OCI-LY1 (cell line): ENCODE measurements at regions not wholly inside any gene's neighbourhood (a gene's known extent, or its start where the extent isn't known, plus 50 kb on each side); places are given as distances from the start of the nearest gene placed in this dataset.

Experiments used
- CTCF ChIP-seq: fragments of 200-600 bp; sonication (generic), shearing (Covaris generic); IDR thresholded peaks from 2 replicates; pipeline ENCODE4 v1.5.1; 2017; ENCODE audit warnings: mild to moderate bottlenecking, antibody characterized with exemption, low read length, moderate library complexity, mixed read lengths
- EZH2 ChIP-seq: fragments of 200-600 bp; sonication (generic), shearing (Covaris generic); IDR thresholded peaks from 2 replicates; pipeline ENCODE4 v1.8.0; 2017; ENCODE audit warnings: borderline replicate concordance, mixed run types, mild to moderate bottlenecking, antibody characterized with exemption, low read length, moderate library complexity, mixed read lengths

- TF ChIP-seq CTCF (no peak), EZH2 (no peak)
These were observed 861.5 kb upstream of the ZWINT start for GRCh38 chr10:57222603-57223002.
